GM13977 (cell line): ENCODE measurements at regions not wholly inside any gene's neighbourhood (a gene's known extent, or its start where the extent isn't known, plus 50 kb on each side); places are given as distances from the start of the nearest gene placed in this dataset.
A peak's percentile ranks its signal among the peaks of the same experiment; 100 is the strongest.
"Not testable (repeated sequence)": the region's sequence is repeated elsewhere in the genome, so short reads cannot be mapped to it uniquely, and the experiment has no call there.

Experiments used
- DNase-seq: peaks from one replicate; pipeline ENCODE4 v3.0.0; 2012; ENCODE audit warnings: low spot score
- CTCF ChIP-seq: IDR thresholded peaks from 2 replicates; pipeline ENCODE4 v1.5.1; 2012; ENCODE audit warnings: mild to moderate bottlenecking, control low read depth; ENCODE audit not compliant: insufficient read depth; ENCODE audit errors: extremely low read depth, missing control alignments
- in situ Hi-C: fragments of 300-500 bp; cut with MboI; formaldehyde crosslinking; loops from one replicate; pipeline ENCODE4 v1.12.0; 2022; ENCODE audit warnings: low sequenced_read_pairs, low pct_unique_long_range_greater_than_20kb, mixed read lengths, inconsistent platforms; ENCODE audit not compliant: unreplicated experiment

GRCh38 chr17:15802917-15803316, 70.8 kb downstream of the TBC1D26 start:
- in situ Hi-C loops, DNase-seq: not testable (repeated sequence)

GRCh38 chr17:15806825-15807224, 74.7 kb downstream of the TBC1D26 start:
- DNase-seq, in situ Hi-C loops: not testable (repeated sequence)

GRCh38 chr17:15813388-15813787, 81.3 kb downstream of the TBC1D26 start:
- in situ Hi-C loops = not testable (repeated sequence)

DNA sequence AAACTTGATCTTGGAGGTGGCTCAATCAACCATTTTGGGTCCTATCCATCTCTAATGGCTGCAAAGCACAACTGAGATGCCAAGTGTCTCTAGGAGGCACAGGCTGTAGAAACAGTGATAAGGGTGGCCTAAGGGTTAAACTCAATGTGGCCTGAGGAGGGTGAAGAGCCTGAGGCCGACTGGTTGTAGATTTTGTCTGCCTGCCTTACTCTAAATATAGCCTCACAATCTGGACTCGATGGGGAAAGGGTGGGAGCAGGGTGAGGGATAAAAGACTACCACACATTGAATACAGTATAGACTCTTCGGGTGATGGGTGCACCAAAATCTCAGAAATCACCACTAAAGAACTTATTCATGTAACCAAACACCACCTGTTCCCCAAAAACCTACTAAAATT, 81.9 kb downstream of the TBC1D26 start:
- in situ Hi-C loops, DNase-seq: not testable (repeated sequence)

More at GRCh38 chr17:15813388-15813787, 81.3 kb downstream of the TBC1D26 start:
- DNase-seq = not testable (repeated sequence)

GRCh38 chr17:15817861-15818260, 85.8 kb downstream of the TBC1D26 start:
- not testable (repeated sequence) for DNase-seq

DNA sequence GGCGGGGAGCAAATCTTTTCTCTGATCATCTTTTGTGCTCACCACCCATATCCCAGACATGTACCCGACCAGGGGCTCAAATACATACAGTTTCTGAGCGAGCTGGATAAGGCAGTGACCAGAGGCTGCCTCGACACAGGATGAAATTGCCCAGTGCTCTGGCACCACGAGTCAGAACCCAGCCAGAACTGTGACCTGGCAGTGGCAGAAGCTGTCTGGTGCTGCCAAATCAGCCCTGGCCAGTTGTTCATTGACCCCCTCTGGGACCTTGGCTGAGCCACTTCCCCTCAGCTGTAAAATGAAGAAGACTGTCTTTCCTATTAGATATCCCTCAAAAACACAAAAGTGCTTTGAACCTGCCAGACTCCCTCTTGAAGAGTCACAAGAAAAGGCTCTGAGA, 90.2 kb downstream of the TBC1D26 start:
- in situ Hi-C loops, DNase-seq: not testable (repeated sequence)

More at GRCh38 chr17:15817861-15818260, 85.8 kb downstream of the TBC1D26 start:
- in situ Hi-C loops = not testable (repeated sequence)

GRCh38 chr17:15828727-15829314, 96.7 kb downstream of the TBC1D26 start:
- DNase-seq = peak; percentile 18
- TF ChIP-seq CTCF = peak; percentile 75
- in situ Hi-C loops = loop anchor here (25.0 kb wide), 1 partner anchor 158 kb away; the partner anchor contains the start of genes TTC19 and ZSWIM7

- DNase-seq = not testable (repeated sequence)
- in situ Hi-C loops = loop anchor here (25.0 kb wide), 1 partner anchor 157 kb away; the partner anchor contains the start of genes TTC19 and ZSWIM7
Measured at GRCh38 chr17:15830221-15830620, 98.1 kb downstream of the TBC1D26 start.

DNA sequence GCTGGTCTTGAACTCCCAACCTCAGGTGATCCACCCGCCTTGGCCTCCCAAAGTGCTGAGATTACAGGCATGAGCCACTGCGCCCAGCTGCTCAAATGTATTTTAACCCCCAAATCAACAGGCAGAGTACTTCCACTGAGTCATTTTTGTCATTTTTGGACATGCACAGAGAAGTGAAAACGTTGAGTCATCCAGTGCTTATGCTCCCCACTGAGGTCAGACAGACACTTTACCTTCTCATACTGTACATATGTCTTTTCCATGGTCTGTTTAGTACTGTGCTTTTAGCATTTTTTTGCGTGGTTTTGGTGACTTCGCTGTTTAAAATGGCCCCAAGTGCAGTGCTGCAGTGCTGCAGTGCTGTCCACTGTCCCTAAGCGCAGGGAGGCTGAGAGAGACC, 99.1 kb downstream of the TBC1D26 start:
- peak; percentile 56 for DNase-seq
- in situ Hi-C loops = loop anchor here (25.0 kb wide), 1 partner anchor 156 kb away; the partner anchor contains the start of genes TTC19 and ZSWIM7

DNA sequence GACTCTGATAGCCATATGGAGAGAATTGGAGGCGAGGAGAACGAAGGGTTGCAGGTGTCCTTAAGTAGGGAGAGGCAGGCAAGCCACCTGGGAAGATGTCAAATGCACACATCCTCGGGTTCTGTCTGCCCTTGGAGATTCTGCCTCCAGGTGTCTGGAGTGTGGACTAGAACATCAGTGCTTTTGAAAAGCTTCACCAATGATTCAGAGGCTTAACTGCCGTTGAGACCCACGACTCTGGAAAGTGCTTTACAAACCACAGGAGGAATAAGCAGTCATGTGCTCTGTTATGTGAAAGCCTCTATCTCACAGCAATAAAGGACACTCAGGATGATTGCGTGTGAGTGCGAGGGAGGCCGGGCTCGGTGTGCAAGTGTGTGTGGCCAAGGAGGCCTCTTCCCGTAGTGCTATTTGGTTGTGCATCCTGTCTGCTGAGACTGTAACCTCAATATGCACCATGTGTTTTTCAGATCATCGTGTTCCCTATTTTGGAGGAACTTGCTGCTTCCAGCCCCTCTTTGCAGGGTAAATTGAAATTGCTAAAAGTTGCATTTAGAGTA, 100.9 kb downstream of the TBC1D26 start:
- in situ Hi-C loops = loop anchor here (25.0 kb wide), 1 partner anchor 154 kb away; the partner anchor contains the start of genes TTC19 and ZSWIM7

DNA sequence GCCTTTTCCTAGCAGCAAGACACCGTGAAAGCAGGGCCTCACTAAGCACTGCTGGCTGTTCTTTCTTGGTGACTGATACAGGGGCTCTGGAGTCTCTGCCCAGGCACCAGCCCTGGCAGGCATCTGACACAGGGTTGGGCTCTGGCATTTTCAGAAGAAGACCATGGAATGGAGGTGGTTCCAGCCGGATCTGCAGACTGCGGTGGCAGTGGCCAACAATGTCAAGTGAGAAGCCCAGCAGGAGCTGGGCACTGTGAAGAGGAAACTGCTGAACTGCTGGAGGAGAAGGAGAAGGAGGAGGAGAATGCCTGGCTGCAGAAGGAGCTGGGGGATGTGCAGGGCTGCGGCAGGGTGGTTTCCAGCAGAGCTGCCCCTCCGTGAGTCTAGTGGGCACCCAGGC, 101.8 kb downstream of the TBC1D26 start:
- not testable (repeated sequence) for DNase-seq
- in situ Hi-C loops = loop anchor here (25.0 kb wide), 1 partner anchor 153 kb away; the partner anchor contains the start of genes TTC19 and ZSWIM7

More for the DNA sequence above, 100.9 kb downstream of the TBC1D26 start:
- not testable (repeated sequence) for DNase-seq

GRCh38 chr17:15835481-15835880, 103.4 kb downstream of the TBC1D26 start:
- in situ Hi-C loops = loop anchor here (25.0 kb wide), 1 partner anchor 152 kb away; the partner anchor contains the start of genes TTC19 and ZSWIM7
- DNase-seq = not testable (repeated sequence)

DNA sequence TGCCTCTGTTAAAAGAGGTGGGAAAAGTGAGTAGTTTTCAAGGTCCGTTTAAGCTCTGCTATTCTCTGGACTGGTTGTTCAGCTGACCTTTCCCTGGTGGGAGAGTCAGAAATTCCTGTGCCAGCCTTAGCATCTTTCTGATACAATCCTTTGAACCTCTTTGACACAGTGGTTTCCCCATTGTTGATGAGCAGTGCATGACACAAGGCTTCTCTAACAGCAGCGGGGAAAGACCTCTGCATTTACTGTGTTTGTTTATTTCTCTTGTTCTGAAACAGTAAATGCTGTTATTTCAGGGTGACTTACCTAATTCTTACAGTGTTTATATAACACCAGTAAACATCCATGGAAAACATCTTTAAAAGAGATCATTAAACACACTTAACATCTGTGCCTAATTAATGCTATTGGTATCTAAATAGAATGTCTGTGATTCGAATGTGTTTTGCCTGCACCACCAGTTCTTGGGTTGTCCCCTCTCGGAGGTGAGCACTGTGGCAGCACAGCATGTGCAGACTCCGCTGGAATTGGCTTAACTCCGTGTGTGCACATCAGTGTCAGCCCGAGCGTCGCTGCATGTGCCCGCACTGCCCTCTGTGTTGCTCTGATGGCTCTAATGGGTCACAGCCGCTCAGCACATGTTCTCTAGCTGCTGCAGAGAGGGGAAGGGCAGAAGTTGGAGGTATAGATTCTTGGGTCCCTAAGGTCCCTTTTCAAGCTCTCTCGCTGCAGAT, 104.3 kb downstream of the TBC1D26 start:
- in situ Hi-C loops = loop anchor here (25.0 kb wide), 1 partner anchor 151 kb away; the partner anchor contains the start of genes TTC19 and ZSWIM7
- not testable (repeated sequence) for DNase-seq

DNA sequence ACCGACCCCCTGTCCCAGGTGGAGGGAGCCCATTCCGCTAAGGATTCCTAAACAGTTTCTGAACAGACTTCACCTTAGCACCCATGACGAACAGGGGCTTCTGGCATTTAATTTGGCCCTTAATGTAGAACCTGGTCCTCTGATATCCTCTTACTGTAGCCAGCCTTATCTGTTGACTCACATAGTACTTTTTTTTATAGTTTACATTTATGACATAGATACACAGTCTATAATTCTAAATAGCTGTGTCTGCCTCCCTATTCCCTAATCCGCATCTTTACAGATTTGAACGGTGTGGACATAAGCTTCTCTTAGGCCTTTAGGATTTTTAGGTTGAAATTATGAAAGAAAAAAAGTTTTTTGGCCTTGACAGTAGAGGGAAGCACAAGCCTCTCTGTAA, 104.9 kb downstream of the TBC1D26 start:
- DNase-seq = not testable (repeated sequence)
- in situ Hi-C loops = loop anchor here (25.0 kb wide), 1 partner anchor 150 kb away; the partner anchor contains the start of genes TTC19 and ZSWIM7

GRCh38 chr17:15847447-15848229, 97.3 kb upstream of the ADORA2B start:
- not testable (repeated sequence) for DNase-seq
- in situ Hi-C loops = loop anchor here (25.0 kb wide), 1 partner anchor 140 kb away; the partner anchor contains the start of genes TTC19 and ZSWIM7
